GM23338 (cell line): ENCODE measurements at regions not wholly inside any gene's neighbourhood (a gene's known extent, or its start where the extent isn't known, plus 50 kb on each side); places are given as distances from the start of the nearest gene placed in this dataset.
A peak's percentile ranks its signal among the peaks of the same experiment; 100 is the strongest.

Source experiments
- ATAC-seq: fragments of 200-7000 bp; cut with Tn5 transposase; 3 replicates; pipeline ENCODE4 v1.9.1; 2020
- DNase-seq: peaks from one replicate; pipeline ENCODE4 v3.0.0-alpha.2; 2015; ENCODE audit warnings: low spot score
- H2AFZ ChIP-seq: fragments of 200-600 bp; sonication (generic); 2 replicates; pipeline ENCODE4 v1.8.0; 2016; ENCODE audit warnings: antibody characterized with exemption, mild to moderate bottlenecking, moderate library complexity
- H3F3A ChIP-seq: fragments of 200-600 bp; sonication (generic); replicated peaks from 2 replicates; pipeline ENCODE4 v1.8.0; 2017; ENCODE audit warnings: antibody characterized with exemption, mixed run types, low read depth
- H3K27ac ChIP-seq: fragments of 200-600 bp; sonication (generic); 2 replicates; pipeline ENCODE4 v1.6.1; 2016; ENCODE audit warnings: low read depth
- H3K27me3 ChIP-seq: fragments of 200-600 bp; sonication (generic); 2 replicates; pipeline ENCODE4 v1.8.0; 2016; ENCODE audit warnings: mild to moderate bottlenecking, mixed run types, moderate library complexity; ENCODE audit not compliant: insufficient read depth
- H3K36me3 ChIP-seq: fragments of 200-600 bp; sonication (generic); 2 replicates; pipeline ENCODE4 v1.8.0; 2016; ENCODE audit warnings: mild to moderate bottlenecking; ENCODE audit not compliant: insufficient read depth
- H3K4me1 ChIP-seq: fragments of 200-600 bp; sonication (generic); 2 replicates; pipeline ENCODE4 v1.8.0; 2016; ENCODE audit warnings: mild to moderate bottlenecking, moderate library complexity; ENCODE audit not compliant: insufficient read depth
- H3K4me2 ChIP-seq: fragments of 200-600 bp; sonication (generic); 2 replicates; pipeline ENCODE4 v1.7.1; 2017; ENCODE audit warnings: mixed run types
- H3K4me3 ChIP-seq: fragments of 200-600 bp; sonication (generic); 2 replicates; pipeline ENCODE4 v1.6.1; 2016; ENCODE audit warnings: mixed run types
- H3K79me2 ChIP-seq: fragments of 200-600 bp; sonication (generic); replicated peaks from 2 replicates; pipeline ENCODE4 v1.8.0; 2017; ENCODE audit warnings: mild to moderate bottlenecking; ENCODE audit not compliant: insufficient read depth
- H3K9me2 ChIP-seq: fragments of 200-600 bp; sonication (generic); 2 replicates; pipeline ENCODE4 v1.8.0; 2017; ENCODE audit not compliant: insufficient read depth
- H4K20me1 ChIP-seq: fragments of 200-600 bp; sonication (generic); replicated peaks from 2 replicates; pipeline ENCODE4 v1.8.0; 2017; ENCODE audit warnings: mild to moderate bottlenecking; ENCODE audit not compliant: insufficient read depth
- H3K27ac Mint-ChIP-seq: 2 replicates; pipeline ENCODE4 v1.8.0; 2020; ENCODE audit warnings: inconsistent platforms, mild to moderate bottlenecking, moderate library complexity, mixed read lengths
- H3K27me3 Mint-ChIP-seq: 3 replicates; pipeline ENCODE4 v1.8.0; 2022; ENCODE audit warnings: low read depth, mild to moderate bottlenecking, moderate library complexity, mixed read lengths, inconsistent platforms; ENCODE audit not compliant: insufficient read depth, poor library complexity
- H3K36me3 Mint-ChIP-seq: 3 replicates; pipeline ENCODE4 v1.8.0; 2021; ENCODE audit warnings: low read depth, mild to moderate bottlenecking, inconsistent platforms, moderate library complexity, mixed read lengths
- H3K4me1 Mint-ChIP-seq: 3 replicates; pipeline ENCODE4 v1.8.0; 2020; ENCODE audit warnings: mild to moderate bottlenecking, inconsistent platforms, mixed read lengths
- H3K4me3 Mint-ChIP-seq: 3 replicates; pipeline ENCODE4 v1.8.0; 2021; ENCODE audit warnings: moderate library complexity, mild to moderate bottlenecking, inconsistent platforms, mixed read lengths
- H3K9me3 Mint-ChIP-seq: 3 replicates; pipeline ENCODE4 v1.8.0; 2020; ENCODE audit warnings: moderate library complexity, mild to moderate bottlenecking, inconsistent platforms, mixed read lengths
- CREB1 ChIP-seq: fragments of 250-450 bp; sonication (Bioruptor Pico); IDR thresholded peaks from 2 replicates; pipeline ENCODE4 v1.5.0; 2020; ENCODE audit warnings: low read depth, mild to moderate bottlenecking, moderate library complexity
- ETS1 ChIP-seq: IDR thresholded peaks from 2 replicates; pipeline ENCODE4 v1.6.1; 2016; ENCODE audit warnings: antibody characterized with exemption
- EZH2 ChIP-seq: fragments of 200-600 bp; sonication (generic); IDR thresholded peaks from one replicate; pipeline ENCODE4 v1.8.0; 2017; ENCODE audit warnings: antibody characterized with exemption, mild to moderate bottlenecking, low read depth; ENCODE audit not compliant: unreplicated experiment
- EZH2phosphoT487 ChIP-seq: fragments of 200-600 bp; sonication (generic); IDR thresholded peaks from one replicate; pipeline ENCODE4 v1.8.1; 2018; ENCODE audit warnings: antibody characterized with exemption; ENCODE audit not compliant: unreplicated experiment
- JUNB ChIP-seq: IDR thresholded peaks from one replicate; pipeline ENCODE4 v1.6.1; 2016; ENCODE audit warnings: antibody characterized with exemption; ENCODE audit not compliant: unreplicated experiment
- NANOG ChIP-seq: IDR thresholded peaks from 2 replicates; pipeline ENCODE4 v1.6.1; 2016; ENCODE audit warnings: antibody characterized with exemption, borderline replicate concordance
- POLR2AphosphoS5 ChIP-seq: IDR thresholded peaks from 2 replicates; pipeline ENCODE4 v1.6.1; 2016; ENCODE audit warnings: antibody characterized with exemption, low read depth
- REST ChIP-seq: IDR thresholded peaks from one replicate; pipeline ENCODE4 v1.6.1; 2018; ENCODE audit warnings: antibody characterized with exemption; ENCODE audit not compliant: unreplicated experiment
- STAT1 ChIP-seq: IDR thresholded peaks from one replicate; pipeline ENCODE4 v1.6.1; 2016; ENCODE audit warnings: antibody characterized with exemption; ENCODE audit not compliant: unreplicated experiment
- ZNF114 ChIP-seq: fragments of 250-450 bp; sonication (Bioruptor Pico); IDR thresholded peaks from 2 replicates; pipeline ENCODE4 v1.5.0; 2020; ENCODE audit warnings: mild to moderate bottlenecking, moderate library complexity
- ZNF331 ChIP-seq: fragments of 250-450 bp; sonication (Bioruptor Pico); IDR thresholded peaks from 2 replicates; pipeline ENCODE4 v1.5.0; 2020; ENCODE audit warnings: low read depth, mild to moderate bottlenecking, moderate library complexity
- ZNF462 ChIP-seq: fragments of 250-450 bp; sonication (Bioruptor Pico); IDR thresholded peaks from 2 replicates; pipeline ENCODE4 v1.5.0; 2020; ENCODE audit warnings: mild to moderate bottlenecking, moderate library complexity
- TF ChIP-seq, protein P1 (sequence below), 2 experiments: fragments of 200-600 bp in 1 of 2; sonication (generic) in 1 of 2; conservative IDR thresholded peaks; 2 replicates each; pipeline versions ENCODE4 v1.5.1 to v1.6.1; 2016 to 2017; ENCODE audit warnings: antibody characterized with exemption in 2 of 2, low read depth in 2 of 2, mild to moderate bottlenecking in 2 of 2, moderate library complexity in 1 of 2

DNA sequence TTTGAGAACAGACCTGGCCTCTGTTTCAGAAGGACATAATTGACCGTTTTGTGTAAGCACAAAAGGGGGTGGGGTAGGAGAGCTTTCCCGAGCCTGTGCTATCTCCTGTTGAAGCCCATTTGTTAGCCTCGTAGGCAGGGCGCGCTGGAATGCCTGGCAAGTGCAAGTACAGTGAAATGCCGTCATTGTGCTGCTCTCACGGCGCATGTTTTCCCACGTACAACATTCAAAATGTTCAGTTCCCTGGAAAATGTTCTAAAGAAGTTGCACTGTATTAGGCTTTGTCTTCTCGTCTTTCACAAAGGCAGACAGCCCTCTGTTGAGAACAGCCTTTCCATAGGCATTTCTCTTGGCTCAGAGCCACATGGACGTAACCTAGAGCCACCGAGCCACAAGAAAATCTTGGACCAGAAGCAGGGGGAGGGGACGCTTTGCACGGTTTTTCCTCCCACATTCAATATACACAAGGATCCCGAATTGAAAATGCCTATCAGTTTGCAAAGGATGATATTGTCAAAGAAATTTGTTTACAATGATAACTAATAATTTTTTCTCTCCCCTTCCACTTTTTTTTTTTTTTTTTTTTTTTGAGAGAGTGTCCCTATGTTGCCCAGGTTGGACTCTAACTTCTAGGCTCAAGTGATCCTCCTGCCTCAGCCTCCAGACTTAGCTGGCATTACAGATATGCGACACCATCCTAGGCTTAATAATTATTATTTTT lies 54.6 kb upstream of the RAPGEF2 start:
- peaks cover 41% of the 10 kb centered on the region for H3K4me1 Mint-ChIP-seq
- TF ChIP-seq STAT1 (no peak), POLR2AphosphoS5 (no peak), ZNF331 (CRISPR knock-in tag) (no peak), JUNB (no peak), EZH2 (no peak), EZH2phosphoT487 (no peak), NANOG (no peak), ZNF114 (CRISPR knock-in tag) (no peak), ZNF462 (no peak), CREB1 (CRISPR knock-in tag) (no peak), REST (no peak), ETS1 (no peak)
- TF ChIP-seq, protein P1, sequence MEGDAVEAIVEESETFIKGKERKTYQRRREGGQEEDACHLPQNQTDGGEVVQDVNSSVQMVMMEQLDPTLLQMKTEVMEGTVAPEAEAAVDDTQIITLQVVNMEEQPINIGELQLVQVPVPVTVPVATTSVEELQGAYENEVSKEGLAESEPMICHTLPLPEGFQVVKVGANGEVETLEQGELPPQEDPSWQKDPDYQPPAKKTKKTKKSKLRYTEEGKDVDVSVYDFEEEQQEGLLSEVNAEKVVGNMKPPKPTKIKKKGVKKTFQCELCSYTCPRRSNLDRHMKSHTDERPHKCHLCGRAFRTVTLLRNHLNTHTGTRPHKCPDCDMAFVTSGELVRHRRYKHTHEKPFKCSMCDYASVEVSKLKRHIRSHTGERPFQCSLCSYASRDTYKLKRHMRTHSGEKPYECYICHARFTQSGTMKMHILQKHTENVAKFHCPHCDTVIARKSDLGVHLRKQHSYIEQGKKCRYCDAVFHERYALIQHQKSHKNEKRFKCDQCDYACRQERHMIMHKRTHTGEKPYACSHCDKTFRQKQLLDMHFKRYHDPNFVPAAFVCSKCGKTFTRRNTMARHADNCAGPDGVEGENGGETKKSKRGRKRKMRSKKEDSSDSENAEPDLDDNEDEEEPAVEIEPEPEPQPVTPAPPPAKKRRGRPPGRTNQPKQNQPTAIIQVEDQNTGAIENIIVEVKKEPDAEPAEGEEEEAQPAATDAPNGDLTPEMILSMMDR (conservative IDR thresholded peaks at IDR 0.05; ENCODE audit: low read depth in 2 of 2), result no peak
- no peaks in the 10 kb centered on the region for H4K20me1 ChIP-seq
- H3K36me3 Mint-ChIP-seq, result no peaks in the 10 kb centered on the region
- no peak overlapping the region for H3K4me3 Mint-ChIP-seq
- no peaks in the 10 kb centered on the region for H3K9me2 ChIP-seq
- no peaks in the 10 kb centered on the region for H3K79me2 ChIP-seq
- H3K4me3 ChIP-seq, result no peak overlapping the region
- H3K27ac ChIP-seq, result 0 out of 2 replicates have a peak overlapping the region, but pooled peaks have one; percentile 13
- H3K27me3 Mint-ChIP-seq, result no peaks in the 10 kb centered on the region
- H3K36me3 ChIP-seq, result no peaks in the 10 kb centered on the region
- no peaks in the 10 kb centered on the region for H3K9me3 Mint-ChIP-seq
- H3K4me1 ChIP-seq, result peaks cover 37% of the 10 kb centered on the region
- 0 out of 2 replicates have a peak overlapping the region, but pooled peaks have one; percentile 0 for H3K4me2 ChIP-seq
- no peaks in the 10 kb centered on the region for H3K27me3 ChIP-seq
- ATAC-seq (peak; percentile 76), DNase-seq (peak; percentile 63)
- H3K27ac Mint-ChIP-seq, result no peak overlapping the region
- H2AFZ ChIP-seq, result peak overlapping the region; percentile 92
- H3F3A ChIP-seq, result no peaks in the 10 kb centered on the region; the same call in 1 of the 2 replicates
